ENCODE measurements at regions not wholly inside any gene's neighbourhood (a gene's known extent, or its start where the extent isn't known, plus 50 kb on each side); places are given as distances from the start of the nearest gene placed in this dataset.

DNA sequence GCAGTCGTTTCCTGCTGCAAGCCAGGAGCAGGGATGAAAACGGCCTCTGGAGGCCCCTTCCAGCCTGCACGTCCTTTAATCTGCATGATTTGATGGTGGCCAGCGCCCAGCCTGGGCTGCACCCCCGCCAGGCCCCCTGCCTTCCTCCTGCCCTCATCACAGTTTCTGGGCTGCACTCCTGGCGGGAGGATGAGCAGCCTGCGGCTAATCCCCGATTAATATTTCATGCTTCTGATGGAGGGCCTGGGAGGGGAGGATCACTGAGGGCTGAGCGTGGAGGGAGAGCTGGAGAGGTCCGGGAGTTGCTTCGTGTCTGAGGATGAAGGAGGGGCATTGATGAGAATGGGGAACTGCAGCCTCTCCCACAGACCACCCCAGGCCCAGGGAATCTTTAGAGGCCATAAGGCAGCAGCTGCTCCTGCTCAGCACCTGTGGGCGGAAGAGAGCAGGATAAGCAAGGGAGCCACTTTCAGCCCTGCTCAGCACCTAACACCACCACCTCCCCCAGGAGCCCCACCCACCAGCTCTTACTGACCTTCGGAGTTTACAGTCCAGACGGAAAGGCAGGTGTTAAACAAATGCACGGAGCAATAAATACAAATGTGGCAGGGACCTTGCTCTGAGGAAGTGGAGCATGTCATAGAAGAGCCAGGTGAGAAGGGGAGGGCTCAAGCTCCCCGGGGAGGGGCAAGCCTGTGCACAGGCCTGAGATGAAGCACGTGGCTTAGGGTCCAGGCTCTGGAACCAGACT lies 135.0 kb upstream of the NECTIN1 start:
- DNase-seq (ENCODE audit: insufficient read length, low spot score), result no peak
- FAIRE-seq, result no peak

DNA sequence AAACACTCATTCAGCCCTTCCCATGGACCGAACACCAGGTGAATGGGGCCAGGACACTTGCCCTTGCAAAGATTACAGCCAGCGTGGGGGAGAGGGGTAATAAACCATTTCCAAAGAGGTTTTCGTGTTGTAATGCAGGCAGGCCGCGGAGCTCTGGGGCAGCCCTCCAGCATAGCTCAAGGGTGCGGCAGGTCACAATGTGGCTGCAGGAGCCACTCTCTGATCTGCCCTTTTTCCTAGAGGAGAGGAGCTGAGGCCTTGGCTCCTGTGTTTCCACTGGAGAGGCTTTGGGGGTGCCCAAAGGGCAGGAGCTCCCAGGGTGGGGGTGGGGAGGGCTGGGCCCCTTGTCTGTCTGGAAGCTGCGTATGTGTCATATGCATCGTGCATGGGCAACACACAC lies 134.2 kb upstream of the NECTIN1 start:
- FAIRE-seq (no peak), DNase-seq (ENCODE audit: insufficient read length, low spot score) (no peak)

DNA sequence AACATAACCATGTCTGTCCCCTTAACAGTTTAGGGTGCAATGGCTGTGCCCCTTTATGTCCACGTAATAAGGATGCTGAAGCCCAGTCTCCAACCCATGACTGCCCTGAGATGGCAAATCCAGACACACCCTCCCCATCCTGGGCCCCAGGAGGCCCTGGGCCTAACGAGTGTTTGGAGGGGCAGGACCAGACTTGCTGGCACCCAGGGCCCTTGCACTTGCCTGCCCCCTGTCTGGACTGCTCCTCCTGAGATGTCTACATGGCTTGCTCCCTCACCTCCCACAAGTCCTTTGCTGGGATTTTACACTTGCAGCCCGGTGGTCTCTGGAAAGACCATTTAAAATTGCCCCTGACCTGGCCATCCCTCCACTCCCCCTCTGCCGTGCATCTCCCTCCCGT lies 132.2 kb upstream of the NECTIN1 start:
- FAIRE-seq, result no peak
- DNase-seq (ENCODE audit: insufficient read length, low spot score), result no peak

DNA sequence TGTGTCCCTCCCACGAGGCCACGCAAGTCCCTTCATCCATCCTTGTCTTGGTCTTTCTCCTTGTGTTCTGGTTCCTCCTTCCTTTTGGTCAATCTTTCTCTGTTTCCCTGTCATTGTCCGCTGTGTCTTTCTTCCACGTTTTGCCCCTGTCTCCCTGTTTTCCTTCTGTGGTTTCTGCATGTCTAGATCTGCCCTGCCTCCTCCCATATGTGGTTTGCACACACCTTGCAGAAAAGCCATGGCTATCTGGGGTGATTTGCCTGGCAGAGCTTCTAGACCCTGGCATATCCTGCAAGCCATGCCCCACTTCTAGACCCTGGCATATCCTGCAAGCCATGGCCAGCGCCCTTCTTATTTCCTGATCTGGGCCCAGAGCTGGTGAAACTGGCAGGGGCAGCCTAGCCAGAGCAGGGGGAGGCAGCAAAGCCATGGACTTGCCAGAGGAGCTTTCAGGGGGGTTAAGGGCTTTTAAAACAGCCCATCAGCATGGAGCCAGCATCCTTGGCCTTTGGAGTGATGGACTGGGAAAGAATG lies 131.6 kb upstream of the NECTIN1 start:
- DNase-seq (ENCODE audit: insufficient read length, low spot score) (no peak), FAIRE-seq (no peak)

DNA sequence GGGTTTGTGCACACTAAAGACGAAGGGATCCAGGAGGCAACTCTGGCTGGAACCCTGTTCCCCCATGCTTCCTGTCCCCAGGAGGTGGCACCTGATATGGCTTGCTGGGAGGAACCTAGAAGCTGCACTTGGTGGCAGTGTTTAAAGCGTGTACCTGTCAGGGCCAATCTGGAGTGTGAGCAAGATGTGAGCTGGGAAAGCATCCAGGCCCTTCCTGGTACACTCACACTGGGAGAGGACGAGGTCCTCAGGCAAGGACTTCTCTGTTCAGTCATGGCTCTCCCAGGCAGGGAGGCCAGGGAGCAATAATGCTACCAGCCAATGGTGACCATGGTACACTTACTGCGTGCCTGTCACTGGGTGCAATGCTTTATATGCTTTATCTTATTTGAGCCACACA lies 130.7 kb upstream of the NECTIN1 start:
- no peak for FAIRE-seq
- DNase-seq (ENCODE audit: insufficient read length, low spot score), result no peak

DNA sequence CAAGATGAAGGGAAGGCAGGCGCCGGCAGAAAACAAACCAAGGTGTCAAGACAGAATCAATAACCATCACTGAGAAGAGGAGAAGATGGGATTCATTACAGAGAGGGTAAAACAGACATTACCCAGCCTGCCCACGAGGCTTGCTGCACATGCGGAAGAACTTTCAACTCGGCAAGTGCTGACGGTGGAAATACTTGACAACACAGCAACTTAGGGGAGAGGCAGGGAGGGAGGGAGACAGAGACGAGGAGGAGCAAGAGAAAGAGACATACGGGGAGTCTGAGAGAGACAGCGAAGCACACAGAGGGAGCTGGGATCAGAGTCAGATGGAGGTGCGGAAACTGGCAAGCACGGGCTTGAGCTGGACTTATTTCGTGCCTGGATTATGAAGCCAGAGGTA lies 129.3 kb upstream of the NECTIN1 start:
- FAIRE-seq (no peak), DNase-seq (ENCODE audit: insufficient read length, low spot score) (no peak)

DNA sequence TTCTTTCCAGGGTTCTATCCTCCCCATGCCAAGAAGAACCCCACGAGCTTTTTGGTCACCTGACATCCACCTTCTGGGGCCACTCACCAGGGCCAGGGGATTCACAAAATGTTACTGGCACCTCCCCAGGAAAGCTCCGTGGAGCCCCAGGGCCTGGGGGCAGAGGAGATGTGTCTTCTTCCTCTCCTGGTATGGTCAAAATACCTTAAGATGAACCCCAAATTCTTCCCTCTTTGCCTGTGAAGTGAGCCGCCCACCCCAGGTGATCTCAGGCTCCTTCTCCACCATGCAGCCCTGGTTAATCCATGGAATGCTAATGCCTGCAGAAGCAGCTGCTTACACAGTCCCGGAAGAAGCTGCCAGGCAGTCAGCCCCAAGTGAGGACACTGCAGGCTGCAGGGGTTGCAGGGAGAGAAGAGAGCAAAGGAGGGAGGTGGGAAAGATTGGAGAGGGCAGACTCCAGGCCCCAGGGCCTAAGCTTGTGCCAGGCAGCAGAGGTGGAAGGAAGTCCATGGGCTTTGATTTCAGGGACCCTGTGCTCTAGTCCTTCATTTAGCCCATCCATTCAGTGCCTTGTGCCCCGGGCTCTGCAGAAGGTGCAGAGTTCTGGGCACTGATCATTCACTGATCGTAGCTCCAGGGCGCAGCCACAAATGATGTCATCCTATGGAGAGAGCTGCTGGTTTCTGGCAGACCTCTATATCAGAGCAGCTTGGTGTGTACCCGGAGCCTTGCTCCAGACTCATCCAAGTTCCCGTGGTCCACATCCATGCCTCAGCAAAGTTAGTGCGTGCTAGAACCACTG lies 127.9 kb upstream of the NECTIN1 start:
- no peak for FAIRE-seq
- DNase-seq (ENCODE audit: insufficient read length, low spot score), result no peak

DNA sequence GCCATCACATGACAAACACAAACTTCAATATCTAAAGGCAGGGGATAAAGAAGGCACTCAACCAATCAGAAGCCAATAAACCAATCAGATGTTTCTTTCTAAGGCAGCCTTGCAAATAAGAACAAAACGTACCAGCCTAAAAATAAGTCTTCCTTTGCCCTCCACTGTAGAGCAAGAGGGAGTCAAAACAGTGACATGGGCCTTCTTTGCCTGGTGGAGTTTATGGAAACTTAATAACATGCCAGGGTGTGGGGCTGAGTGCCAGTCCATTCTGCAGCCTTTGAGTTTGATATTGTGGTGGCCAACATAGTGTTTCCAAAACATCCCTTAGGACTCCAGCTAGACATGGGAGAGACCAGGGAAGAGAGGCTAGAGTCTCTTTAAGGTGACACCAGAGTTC lies 126.1 kb upstream of the NECTIN1 start:
- FAIRE-seq (no peak), DNase-seq (ENCODE audit: insufficient read length, low spot score) (no peak)

DNA sequence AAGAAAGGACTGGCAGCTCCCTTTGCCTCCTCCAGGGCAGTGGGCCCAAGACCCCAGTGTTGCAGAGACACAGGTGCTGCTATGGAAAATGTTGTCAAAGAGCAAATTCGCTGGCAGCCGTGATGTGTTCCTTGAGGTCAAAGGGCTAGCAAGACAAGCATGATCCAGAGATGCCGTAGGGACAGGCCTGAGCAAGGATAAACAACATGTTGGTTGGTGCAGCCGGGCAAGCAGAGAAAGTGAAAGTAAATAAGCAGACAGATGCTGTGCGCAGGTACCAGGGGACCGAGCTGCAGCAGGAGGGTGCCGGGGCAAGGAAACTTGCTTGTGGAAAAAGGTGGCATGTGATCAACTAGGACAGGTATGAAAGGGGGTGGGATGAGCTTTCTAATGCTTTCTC lies 125.5 kb upstream of the NECTIN1 start:
- FAIRE-seq (no peak), DNase-seq (ENCODE audit: insufficient read length, low spot score) (no peak)

DNA sequence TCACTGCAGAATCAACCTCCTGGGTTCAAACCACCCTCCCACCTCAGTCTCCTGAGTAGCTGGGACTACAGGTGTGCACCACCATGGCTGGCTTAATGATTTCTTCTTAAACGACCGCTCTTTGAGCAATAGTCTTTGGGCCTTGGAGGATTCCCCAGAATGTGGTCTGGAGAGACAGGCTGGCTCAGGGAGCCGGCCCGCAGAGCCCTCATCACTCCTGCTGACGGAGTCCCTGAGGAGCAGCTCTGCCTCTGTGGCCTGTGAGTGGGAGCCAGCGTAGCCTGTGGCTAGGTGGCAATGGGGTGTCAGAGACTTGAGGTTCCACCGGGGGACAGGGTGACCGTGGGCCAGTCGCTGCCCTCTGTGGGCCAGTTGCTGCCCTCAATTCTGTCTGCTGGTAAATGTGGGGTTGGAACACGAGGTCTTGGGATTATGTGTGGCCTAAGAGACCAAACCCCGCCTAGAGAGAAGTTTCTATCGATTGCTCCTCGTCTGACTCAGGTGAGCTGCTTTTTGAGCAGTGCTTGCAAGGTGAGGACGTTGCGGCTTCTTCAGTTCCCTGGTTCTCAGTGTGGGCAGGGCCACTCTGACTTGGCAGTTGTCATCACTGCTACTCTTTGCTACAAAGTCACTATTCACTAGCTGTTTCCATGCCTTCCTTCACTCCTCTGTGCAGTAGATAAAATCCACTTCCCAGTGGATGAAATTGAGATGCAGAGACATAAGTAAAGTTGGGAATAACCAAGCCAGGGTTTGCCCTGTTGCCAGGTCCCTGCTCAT lies 124.8 kb upstream of the NECTIN1 start:
- DNase-seq (ENCODE audit: insufficient read length, low spot score), result no peak
- no peak for FAIRE-seq

DNA sequence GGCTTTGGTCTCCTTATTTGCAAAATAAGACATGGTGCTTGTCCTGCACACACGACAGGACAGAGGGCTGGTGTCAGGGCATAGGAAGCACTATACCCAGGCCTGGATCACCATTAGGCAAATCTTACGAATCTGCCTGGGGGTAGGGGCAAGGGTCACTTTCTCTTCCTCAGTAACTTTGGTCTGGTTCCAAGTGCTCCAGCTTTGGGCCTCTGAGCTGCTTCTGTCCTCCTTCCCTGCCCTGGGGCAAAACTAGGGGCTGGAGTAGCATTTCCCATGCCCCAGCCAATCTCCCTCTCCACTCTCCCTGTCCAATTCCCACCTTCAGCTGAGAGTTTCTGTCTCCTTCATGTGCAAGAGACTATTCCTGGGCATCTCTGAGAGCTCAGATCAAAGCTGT lies 123.7 kb upstream of the NECTIN1 start:
- FAIRE-seq (no peak), DNase-seq (ENCODE audit: insufficient read length, low spot score) (no peak)

DNA sequence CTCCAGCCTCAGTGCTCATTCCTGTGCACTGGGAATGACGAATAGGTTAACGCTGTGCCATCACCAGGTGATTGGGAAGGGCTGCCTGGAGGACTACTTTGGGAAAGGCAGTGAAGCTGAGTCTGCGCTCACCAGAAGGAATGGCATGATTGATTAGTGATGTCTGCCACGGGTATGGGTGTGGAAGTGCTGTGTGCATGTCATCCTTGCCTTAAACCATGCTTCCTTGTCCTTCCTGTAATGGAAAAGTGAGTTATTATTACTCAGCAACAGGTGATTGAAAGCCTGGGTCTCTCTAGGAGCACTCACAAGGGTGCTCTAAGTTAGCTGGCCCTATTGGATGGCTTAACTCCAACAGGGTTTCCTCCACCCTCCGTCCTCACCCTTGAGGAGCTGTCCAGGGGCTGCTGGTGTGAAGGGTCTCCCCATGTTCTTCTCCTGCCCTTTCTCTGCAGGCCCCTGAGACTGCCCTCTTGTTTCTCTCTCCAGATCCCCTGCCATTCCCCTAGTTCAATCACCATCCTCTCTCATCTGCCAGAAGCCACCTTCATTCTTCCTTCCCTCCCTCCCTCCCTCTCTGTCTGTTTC lies 121.9 kb upstream of the NECTIN1 start:
- DNase-seq (ENCODE audit: insufficient read length, low spot score) (no peak), FAIRE-seq (no peak)

DNA sequence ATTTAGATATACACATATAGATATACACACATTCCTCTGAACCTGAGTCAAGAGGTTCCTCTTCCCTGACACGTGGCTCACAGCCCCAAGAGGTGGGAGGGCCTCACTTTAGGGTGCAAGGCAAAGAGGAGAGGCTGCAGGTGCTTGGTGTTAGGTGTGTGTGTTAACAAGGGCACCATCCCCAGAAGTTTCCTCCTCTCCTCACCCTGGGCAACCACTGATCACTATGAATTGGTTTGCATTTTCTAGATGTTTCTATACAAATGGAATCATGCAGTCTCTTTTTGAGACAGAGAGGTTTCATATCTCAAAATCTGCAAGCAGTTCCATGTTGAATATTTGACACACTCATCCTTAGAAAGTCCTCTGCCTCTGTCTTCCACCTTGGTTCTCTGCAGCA lies 120.9 kb upstream of the NECTIN1 start:
- FAIRE-seq (no peak), DNase-seq (ENCODE audit: insufficient read length, low spot score) (no peak)

DNA sequence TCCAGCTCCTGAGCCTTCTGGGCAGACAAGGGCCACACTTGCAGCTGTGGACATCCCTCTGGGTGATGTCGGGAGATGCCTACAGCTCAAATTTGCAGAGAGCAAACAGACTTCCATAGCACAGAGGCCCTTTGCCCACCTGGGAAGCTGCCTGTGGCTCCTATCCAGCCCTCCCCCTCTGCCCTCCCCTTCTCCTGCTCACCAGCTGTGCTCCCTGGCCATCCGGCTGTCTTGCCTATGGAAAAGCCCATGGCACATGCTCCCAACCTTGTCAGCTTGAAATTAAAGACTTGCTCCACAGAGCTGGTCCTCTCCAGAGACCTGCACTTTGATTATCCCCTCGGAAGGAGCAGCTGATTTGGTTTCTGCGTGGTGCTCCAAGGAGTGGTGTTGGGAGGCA lies 118.9 kb upstream of the NECTIN1 start:
- no peak for DNase-seq (ENCODE audit: insufficient read length, low spot score)

DNA sequence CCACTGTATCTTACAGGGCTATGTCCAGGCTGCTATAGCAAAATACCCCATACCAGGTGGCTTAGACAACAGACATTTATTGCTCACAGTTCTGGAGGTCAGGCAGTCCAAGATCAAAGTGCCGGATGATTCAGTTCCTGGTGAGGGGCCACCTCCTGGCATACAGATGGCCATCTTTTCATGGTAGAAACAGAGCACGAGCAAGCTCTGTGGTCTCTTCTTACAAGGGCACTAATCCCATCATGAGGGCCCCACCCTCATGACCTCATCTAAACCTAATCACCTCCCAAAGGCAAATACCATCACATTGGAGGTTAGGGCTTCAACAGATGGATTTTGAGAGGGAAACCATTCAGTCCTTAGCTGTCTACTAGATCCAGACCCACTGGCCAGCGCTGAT lies 117.4 kb upstream of the NECTIN1 start:
- DNase-seq (ENCODE audit: insufficient read length, low spot score), result no peak
- no peak for FAIRE-seq

More for the DNA sequence above, 118.9 kb upstream of the NECTIN1 start:
- FAIRE-seq, result no peak

DNA sequence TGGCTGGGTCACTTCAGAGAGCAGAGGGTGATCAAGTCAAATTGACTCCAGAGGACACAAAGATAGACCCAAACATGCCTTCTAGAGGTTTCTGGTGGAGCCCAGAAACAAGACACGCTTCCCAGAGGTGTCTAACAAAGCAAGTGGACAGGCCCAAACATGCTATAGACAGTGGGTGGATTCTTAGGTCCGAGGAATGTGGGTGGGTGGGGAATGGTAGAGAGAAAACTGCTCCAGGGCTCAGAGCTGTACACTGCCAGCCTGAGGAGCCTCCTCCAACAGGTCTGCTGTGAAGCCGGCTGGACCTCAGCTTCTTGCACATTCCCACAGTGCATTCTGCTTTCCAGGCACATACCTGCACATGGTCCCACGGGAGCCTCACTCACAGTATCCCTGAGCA lies 116.8 kb upstream of the NECTIN1 start:
- no peak for DNase-seq (ENCODE audit: insufficient read length, low spot score)

DNA sequence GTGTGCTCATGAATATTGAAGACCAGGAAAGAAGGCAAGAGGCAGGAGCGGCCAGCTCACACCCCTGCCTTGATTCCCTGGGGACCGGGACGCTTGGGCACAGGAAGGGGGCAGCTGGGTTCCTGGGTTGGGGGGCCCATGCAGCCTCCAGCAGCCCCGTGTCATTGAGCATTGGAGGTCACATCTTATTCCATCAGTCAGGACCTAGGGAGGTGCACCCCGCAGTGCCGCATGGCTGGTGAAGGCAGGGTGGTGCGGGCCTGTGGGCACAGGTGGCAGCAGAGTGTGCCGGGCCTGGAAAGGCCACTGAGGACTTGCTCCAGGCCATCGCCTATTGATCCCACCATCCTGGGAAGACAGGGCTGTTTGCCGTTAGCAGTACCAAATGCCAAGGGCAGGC lies 116.3 kb upstream of the NECTIN1 start:
- DNase-seq (ENCODE audit: insufficient read length, low spot score), result no peak
- no peak for FAIRE-seq

More for the DNA sequence above, 116.8 kb upstream of the NECTIN1 start:
- no peak for FAIRE-seq

DNA sequence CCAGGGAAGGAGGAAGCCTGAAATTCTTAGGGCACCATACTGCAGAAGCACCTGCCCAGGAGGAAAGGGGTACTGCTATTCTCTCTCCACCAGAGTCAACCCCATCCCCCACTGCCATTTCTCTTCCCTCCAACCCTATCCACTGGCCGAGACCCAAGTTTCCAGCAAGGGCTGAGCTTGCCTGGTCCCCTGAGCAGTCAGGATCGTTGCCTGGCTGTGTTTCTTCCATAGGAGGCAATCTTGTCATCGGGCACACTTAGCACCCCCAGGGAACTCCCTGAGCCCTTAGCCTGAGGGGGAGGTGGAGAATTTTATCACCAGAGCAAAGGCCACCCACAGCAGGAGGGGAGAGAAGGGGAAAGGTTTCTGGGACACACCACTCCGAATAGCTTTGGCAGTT lies 115.8 kb upstream of the NECTIN1 start:
- no peak for DNase-seq (ENCODE audit: insufficient read length, low spot score)
- no peak for FAIRE-seq

DNA sequence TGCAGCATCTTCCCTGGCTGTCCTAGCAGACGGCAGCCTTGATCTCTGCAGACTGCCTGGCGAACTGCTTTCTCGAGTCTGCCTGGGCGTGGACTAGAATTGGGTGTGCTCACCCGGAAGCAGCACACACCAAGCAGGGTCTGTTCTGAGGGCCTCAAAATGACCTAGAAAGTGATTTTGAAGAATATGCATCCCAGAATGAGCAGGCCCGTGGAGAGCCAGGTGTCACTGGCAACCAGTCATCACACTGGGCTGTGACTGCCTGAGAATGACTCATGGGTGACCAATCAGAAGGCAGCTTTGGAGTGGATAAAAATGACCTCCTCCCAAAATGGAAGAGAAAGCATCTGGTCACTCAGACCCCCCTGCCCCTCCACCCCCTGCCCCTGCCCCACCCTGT lies 114.9 kb upstream of the NECTIN1 start:
- no peak for DNase-seq (ENCODE audit: insufficient read length, low spot score)
- FAIRE-seq, result no peak

DNA sequence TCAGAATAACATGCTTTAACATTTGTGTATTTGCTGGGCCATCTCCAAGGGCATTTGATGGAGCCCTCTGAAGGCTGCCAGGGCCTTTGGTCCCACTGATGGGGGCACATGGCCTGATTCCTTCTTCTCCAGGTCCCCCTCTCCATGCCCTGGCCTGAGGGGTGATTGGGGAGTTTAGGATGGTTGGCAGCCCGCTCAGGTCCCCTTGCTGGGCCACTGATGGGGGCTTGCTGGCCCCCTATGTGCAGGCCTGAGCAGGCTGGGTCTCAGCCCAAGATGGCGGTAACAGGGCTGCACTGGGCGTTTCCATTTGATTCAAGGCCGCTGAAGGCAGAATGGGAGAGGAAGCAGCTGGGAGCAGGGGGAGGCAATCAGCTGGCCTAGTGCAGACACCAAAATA lies 113.7 kb upstream of the NECTIN1 start:
- FAIRE-seq, result no peak
- no peak for DNase-seq (ENCODE audit: insufficient read length, low spot score)
